ENCODE measurements at regions not wholly inside any gene's neighbourhood (a gene's known extent, or its start where the extent isn't known, plus 50 kb on each side); places are given as distances from the start of the nearest gene placed in this dataset.
"Not testable (repeated sequence)": the region's sequence is repeated elsewhere in the genome, so short reads cannot be mapped to it uniquely, and the experiment has no call there.

DNA sequence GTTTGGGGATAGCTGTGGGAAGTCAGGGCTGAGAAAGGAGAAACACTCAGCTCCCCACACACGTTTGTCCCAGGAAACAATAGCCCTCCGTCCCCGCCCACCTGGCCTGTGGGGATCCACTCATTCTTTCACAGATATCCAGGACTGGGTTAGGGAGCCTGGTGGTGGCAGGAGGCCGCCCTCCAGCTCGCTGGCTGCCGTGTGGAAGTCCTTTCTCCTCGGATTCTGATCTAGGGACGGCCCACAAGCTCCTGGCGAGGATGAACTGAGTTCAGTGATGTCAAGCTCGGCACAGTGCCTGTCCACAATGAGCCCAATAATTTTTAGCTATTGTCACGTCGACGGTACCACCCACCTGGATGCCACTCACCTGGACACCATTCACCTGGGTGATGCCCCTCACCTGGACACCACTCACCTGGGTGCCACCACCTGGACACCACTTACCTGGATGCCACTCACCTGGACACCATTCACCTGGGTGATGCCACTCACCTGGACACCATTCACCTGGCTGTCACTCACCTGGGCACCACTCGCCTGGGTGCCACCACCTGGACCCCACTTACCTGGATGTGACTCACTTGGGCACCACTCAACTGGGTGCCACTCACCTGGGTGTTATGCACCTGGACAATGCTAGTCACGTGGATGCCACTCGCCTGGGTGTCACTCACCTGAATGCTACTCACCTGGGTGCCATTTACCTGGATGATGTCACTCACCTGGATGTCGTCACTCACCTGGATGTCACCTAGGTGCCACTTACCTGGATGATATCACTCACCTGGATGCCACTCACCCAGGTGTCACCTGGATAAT, 172.5 kb upstream of the FOXF1 start:
- no peak for DNase-seq

DNA sequence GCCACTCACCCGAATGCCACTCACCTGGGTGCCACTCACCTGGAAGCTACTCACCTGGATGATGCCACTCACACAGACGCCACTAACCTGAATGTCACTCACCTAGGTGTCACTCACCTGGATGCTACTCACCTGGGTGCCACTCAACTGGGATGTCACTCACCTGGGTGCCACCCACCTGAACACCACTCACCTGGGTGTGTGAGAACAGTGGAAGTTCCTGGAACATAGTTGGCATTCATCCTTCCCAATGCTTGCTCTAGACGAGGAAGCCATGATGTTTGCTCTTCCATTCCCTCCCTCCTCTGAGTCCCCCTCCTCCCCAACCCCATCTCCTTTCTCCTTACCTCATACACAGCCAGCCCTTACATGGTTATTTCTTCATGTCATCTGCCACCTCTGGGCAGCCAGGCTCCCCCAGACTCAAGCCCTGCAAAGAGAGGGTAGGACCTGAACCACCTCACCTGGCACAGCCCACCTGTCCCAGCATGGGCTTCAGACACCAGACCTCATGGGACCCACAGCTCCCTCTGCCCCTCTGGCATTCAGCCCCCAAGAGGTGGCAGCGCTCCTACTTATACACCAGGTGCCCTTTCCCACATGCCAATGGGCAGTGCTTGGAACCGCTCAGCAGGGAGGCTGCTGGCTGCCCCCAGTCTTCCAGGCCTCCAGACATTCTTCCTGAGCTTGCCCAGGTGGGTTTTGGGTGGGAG, 171.8 kb upstream of the FOXF1 start:
- no peak for DNase-seq

DNA sequence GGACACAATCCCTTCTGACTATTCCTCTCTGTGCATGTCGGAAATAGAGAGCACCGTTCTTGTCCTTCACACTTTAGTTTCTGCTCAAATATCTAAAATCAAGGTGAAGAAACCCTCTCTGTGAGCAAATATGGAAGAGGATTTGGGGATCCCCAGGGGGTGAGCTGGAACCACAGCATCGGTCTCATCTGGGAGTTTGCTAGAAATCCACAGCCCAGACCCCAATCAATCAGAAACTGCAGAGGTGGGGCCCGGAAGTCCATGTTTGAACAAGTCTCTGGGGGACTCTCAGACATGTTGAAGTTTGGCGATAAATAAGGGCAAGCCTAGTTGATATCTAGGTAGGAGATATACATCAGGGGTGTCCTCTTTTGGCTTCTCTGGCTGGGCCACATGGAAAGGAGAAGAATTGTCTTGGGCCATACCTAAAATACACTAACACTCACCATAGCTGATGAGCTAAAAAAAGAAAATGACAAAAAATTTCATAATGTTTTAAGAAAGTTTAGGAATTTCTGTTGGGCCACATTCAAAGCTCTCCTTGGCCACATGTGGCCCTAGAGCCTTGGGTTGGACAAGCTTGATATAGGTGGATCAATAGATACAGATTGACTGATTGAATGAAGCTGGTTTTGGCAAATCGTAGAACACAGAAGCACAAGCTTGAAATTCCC, 168.0 kb upstream of the FOXF1 start:
- no peak for DNase-seq

DNA sequence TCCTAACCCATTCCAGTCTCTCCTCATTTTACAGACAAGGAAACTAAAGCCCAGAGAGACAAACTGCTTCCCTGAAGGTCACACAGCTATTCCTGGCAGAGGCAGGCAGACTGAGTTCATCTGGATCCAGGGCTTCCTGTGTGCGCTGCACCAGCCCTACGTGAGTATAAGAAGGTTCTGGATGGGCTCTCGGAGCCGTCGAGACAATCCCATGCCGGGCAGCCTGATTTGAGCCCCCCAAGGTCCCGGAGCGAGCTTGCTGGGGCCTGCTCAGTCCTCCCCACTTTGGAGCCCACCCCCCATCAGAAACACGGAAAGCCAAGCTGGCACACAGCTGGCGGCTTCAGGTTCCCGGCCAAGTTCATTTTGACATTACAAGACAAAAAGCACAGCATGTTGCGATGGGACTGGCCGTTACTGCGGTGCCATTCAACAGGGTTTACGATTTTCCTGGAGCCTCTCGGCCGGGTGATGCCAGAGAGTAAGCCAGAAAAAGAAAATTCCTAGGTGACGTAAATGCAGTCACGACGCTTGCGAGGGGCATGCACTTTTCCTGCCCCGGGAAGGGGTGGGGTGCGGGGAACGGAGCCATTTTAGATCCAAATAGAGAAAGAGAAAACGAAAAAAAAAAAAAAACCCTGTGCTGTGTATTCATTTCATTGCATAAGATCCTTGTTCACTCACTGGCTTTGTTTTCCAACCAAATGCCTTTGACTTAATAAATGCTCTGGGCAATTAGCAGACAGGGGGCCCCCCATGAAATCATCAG, 167.1 kb upstream of the FOXF1 start:
- DNase-seq, result no peak

DNA sequence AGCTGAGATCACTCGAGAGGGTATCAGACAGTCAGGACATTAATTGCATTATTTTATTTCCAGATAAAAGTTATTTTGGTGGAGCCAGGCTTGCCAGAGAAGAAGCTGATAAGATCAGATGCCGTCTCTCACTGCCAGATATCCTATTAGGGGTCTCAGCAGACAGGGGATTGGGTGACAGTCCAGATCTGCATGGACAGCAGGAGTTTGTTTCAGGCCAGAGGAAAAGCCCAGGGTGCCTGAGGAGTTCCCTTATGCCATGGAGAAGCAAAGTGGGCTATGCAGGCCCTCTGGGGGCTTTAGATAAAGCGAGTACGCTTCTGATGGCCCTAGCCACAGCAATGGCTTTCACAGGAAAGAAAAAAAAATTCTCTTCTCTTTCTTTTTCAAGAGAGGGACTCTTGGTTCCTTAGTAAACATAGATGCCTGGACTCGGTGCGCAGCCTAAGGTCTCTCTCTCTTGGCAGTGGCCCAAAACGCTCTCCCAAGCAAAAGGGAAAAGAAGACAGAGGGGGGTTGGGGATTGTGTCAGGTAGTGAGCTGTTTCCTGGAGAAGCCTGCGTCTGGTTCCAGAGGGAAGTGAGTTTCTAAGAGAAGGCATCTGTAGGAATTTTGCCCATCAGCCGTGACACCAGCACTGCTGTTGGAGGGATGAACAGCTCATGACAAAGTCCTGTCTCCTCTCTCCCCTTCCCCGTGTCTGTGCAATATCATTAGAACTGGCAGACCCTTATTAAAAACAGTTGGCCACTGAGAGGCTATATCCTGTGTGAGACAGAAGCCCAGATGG, 166.3 kb upstream of the FOXF1 start:
- no peak for DNase-seq

DNA sequence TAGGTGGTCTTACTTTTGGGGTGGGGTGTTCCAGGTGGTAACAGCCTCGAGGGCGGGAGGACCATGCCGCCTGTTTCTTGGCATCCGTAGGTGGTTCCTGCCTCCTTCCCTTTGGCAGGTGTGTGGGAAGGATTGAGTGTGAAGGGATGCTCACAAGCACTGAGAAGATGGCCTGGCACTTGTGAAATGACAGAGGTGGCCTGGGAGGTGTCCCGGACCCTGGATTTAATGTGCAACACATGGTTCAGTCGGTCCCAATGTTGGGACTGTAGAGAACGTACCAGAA, 165.8 kb upstream of the FOXF1 start:
- DNase-seq, result no peak

DNA sequence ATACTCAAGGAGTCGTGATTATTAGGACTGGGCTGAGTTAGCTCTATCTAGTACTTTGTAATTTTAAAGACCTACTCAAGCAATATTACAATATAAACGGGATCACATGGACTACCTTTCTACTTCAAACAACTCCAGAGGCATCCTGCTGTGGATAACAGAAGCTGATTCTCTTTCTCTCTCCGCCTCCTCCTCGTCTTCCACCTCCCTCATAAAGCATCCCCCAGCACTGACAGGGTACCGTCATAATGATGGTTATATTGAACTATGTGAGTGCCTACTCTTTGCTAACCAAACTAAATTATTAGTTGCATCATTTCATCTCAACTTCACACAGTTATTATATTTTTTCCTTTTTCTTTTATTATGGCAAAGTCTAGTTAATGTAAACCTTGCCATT, 165.4 kb upstream of the FOXF1 start:
- DNase-seq, result no peak

DNA sequence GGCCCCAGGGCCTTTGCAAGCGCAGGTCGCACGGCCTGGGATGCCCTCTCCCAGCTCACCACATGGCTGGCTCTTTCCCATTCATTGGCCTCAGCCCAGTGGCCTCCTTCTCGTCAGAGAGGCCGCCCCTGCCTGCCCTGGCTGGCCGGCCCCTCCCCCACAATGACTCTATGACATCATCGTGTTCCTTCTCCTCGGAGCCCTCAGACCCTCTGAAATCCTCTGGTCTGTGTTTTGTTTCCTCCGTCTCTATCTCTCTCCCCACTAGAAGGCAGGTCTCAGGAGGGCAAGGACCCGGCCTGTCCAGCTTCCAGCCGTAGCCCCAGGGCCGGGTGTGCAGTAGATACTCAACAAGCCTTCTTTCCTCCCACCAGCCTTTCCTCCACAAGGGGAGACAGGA, 164.8 kb upstream of the FOXF1 start:
- no peak for DNase-seq

DNA sequence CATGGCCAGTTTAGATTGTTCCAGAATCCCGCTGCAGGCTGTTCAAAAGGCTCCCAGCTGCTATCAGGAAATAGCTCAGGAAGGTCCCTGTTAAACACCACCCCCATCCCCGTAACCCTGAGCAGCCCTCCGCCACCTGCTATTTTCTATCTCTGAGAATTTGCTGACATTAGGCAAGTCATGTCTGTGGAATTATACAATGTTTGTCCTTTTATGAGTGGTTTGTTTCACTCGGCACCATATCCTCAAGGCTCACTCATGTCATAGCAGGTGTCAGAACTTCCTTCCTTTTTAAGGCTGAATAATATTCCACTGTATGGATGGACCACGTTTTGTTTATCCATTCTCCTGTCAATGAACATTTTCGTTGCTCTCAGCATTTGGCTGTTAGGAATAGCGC, 164.3 kb upstream of the FOXF1 start:
- no peak for DNase-seq

DNA sequence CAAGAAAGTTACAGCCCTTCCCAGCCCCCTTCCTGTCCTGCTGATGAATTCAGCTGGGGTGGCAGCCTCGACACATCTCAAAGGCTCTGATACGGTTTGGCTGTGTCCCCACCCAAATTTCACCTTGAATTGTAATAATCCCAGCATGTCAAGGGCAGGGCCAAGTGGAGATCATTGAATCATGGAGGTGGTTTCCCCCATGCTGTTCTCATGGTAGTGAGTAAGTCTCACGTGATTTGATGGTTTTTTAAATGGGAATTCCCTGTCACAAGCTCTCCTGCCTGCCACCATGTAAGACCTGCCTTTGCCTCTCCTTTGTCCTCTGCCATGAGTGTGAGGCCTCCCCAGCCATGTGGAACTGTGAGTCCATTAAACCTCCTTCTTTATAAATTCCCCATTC, 163.2 kb upstream of the FOXF1 start:
- DNase-seq, result no peak

DNA sequence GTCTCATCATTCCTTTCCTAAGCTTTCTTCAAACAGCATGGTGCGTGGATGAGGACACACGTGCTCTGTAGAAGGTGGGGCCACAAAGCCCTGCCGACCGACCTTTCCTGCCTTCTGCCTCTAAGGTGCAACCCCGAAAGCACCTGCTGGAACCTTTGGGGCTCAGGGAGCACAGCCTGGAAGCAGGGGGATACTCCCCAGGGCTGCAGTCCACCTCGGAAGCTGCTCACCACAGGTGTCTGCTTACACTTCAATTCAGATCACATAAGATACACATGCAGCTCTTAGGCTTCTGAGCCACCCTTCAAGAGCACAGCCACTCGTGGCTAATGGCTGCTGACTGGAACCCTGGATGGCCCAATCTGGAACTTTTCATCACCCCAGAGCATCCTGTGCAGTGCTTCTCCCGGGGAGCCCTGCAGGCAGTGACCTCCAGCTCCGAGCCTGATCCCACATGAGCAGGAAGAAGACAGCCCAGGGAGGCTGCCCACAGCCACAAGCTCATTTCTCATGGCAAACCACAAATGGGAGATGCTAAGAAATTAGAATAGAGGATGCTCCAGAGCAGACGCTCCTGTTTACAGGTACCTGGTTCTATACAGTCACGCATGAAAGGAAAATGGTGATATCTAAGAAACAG, 162.3 kb upstream of the FOXF1 start:
- DNase-seq, result no peak

DNA sequence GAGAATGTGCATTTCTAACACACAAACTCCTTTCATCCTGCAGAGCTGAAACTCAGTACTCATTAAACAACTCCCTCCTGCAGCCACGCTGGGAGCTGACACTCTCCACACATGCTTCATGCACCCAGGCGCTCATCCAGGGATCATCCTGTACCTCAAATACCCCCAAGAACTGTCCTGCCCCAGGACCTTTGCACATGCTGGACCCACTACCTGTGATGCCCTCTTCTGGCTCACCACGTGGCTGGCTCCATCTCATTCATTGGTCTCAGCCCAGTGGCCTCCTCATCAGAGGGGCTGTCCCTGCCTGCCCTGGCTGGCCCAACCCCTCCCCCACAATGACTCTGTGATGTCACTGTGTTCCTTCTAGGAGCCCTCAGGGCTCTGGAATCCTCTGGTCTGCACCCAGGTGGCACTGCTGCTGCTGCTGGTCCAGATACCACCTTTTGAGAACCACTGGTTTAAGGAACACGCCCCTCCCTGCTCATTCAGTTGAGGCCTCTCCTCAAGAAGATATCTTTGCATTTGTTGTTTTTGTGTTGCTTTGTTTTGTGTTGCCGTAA, 160.9 kb upstream of the FOXF1 start:
- no peak for DNase-seq

DNA sequence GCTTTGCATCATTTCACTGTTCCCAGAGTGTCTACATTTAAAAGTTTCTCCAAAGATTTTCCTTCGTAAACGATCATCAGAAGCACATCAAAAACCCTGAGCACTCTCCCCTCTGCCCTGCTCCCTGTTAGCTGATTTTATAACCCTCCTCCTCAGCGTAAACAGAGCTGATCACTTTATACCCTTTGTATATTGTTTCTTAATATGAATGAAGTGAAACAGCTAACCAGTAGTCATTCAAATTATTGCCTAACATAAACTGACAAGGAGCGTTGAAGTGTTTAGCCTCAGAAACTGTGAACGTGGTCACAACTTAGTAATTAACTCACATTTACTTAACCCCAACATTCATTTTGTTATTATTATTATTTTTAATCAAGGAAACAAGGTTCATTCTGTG, 160.0 kb upstream of the FOXF1 start:
- no peak for DNase-seq

DNA sequence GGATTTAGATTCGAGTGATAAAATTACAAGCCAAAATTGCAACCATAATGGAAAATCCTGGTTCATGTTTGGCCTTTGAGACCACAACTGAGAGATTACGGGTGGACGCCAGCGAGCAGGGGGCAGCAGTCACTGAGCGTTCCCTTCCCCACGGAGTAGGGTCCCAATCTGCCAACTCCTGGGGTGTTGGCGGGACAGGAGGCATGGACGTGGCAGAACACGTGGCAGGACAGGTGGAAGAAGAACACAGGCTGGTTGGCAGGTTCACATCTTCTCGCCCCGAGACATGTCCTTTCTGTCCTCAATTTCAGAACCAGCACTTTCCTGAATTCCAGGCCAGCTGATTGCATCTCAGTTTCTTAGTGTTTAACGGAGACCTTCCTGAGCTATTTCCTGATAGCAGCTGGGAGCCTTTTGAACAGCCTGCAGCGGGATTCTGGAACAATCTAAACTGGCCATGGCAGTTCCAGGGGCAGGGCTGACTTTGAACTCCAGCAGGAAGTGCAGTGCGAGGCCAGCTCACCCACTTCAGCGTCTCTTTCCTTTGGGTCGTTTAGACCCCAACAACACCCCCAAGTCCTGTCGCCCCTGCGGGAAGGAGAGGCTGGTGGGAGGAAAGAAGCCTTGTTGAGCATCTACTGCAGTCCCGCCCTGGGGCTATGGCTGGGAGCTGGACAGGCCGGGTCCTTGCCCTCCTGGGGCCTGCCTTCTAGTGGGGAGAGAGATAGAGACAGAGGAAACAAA, 159.1 kb upstream of the FOXF1 start:
- no peak for DNase-seq

DNA sequence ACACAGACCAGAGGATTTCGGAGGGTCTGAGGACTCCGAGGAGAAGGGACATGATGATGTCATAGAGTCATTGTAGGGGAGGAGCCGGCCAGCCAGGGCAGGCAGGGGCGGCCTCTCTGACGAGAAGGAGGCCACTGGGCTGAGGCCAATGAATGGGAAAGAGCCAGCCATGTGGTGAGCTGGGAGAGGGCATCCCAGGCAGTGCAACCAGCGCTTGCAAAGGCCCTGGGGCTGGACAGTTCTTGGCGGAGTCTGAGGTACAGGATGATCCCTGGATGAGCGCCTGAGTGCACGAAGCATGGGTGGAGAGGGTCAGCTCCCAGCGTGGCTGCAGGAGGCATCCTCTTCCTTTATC, 158.6 kb upstream of the FOXF1 start:
- not testable (repeated sequence) for DNase-seq

DNA sequence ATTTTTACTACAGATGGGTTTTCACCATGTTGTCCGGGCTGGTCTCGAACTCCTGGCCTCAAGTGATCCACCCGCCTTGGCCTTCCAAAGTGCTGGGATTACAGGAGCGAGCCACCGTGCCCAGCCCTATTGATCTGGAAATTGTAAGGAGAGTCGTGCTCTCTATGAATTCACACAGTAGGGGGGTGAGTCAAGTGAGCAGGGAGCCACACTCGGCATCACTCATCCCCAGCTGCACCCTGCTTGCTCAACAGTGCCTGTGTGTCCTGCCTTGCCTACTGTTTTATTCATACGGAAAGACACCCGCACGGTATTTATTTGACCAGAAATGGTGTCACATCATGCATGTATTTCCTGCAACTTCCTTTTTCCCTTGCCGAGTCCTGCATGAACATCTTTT, 157.2 kb upstream of the FOXF1 start:
- no peak for DNase-seq

DNA sequence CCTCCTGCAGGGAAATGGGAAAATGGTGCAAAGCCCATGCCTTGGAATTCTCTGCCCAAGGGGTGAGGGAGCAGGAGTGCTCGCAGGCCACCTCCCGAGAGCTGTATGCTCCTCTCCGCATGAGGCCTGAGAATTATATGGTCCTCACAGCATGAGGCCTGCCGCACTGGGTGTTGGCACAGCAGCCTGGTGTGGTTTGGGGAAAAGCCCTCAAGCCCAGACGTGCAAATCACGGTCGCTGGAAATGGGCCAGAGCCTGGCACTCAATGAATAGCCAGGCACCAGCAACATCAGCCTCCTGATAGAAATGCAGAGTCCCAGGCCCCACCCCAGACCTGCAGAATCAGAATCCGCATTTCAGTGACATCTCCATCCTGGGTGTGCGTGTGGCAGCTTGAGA, 156.4 kb upstream of the FOXF1 start:
- DNase-seq, result no peak

DNA sequence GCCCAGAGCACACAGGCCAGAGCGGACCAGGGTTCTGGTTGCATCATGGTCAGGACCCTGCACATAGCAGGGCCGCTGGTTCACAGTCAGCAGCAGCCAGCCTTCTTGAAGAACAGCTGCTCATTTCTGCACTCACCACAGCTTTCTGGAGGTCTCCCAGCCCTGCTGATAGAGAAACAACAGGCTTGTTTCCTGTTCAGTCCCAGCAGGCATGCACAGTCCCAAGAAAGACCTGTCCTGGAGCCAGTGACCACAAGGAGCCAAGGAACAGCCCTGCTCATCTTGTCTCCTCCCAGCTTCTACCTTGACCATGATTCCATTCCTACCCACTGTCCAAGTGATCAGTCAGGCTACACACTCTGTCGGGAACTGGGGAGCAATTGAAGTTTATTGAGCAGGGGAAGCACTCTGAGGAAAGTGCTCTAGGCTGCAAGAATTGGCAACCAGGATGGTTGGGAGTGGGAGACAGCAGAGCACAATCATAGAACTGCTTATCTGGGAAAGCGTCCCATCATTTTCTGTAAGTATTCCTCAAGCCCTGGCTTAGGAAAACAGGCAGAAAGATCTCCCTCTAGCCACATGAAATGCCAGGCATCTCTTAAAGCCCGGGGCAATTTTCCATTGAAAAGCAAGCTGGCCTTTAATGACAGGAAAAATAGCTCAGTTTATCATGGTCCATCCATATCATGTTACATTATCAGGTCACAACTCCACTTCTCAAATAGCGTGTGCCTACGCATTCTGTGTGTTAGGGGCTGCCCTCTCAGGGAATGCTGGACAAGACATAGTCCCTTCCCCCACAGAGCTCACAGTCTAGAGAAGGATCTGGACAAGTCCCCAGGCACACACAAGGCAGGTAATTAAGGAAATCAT, 155.4 kb upstream of the FOXF1 start:
- no peak for DNase-seq

DNA sequence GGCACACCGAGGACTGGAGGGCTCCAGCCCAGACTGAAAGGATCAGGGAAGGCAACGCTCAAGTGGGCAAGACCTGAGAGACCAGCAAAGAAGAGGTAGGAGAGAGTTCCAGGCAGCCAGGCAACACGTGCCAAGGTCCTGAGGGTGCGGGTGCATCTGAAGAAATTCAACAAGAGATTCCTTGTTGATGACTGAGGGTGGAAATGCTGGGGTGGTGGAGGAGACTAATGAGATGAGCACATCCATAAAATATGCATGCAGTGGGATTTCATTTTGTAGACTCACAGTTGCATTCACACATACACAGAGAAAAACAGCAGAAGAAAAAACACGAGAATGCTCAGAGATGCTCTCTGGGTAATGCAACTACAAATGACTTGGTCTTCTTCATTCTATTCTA, 154.8 kb upstream of the FOXF1 start:
- no peak for DNase-seq

DNA sequence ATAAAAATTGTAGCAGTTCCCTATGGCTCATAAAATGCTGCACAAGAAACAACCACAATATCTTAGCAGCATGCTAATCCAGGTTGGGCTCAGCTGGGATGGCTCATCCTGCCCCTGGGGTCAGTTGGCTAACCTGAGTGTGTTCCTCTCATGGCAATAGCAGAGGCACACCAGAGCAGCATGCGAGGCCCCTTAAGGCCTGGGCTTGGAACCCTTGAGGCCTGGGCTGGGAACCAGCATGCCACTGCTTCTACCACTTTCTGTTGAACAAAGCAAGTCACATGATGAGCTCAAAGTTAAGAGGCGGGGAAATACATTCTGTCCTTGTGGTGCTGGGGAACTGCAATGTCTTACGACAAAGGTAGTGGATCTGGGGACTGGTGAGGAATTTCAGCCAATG, 154.4 kb upstream of the FOXF1 start:
- DNase-seq, result no peak

All from NCI-H510A treated with DMSO at 0.1 percent for 48 hours (cell line).